ENCODE measurements at regions not wholly inside any gene's neighbourhood (a gene's known extent, or its start where the extent isn't known, plus 50 kb on each side); places are given as distances from the start of the nearest gene placed in this dataset.
A peak's percentile ranks its signal among the peaks of the same experiment; 100 is the strongest.

- DNase-seq (ENCODE audit: low read depth, low spot score) = no peak
- no peak overlapping the region for H3K27ac ChIP-seq
These were observed 265.9 kb downstream of the EMP1 start for GRCh38 chr12:13462450-13462849.

DNA sequence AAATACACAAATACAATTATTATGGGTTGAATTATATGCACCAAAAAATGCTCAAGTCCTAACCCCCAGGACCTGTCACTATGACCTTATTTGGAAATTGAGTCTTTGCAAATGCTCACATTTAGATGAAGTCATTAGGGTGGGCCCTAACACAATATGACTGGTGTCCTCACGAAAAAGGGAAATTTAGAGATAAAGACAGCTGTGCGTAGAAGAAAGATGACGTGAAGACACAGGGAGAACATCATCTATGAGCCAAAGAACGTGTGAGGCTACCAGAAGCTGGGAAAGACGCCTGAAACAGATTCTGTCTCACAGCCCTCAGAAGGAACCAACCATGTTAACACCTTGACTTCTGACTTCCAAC, 259.2 kb downstream of the EMP1 start:
- no peak for DNase-seq (ENCODE audit: low read depth, low spot score)
- no peak overlapping the region for H3K27ac ChIP-seq

DNA sequence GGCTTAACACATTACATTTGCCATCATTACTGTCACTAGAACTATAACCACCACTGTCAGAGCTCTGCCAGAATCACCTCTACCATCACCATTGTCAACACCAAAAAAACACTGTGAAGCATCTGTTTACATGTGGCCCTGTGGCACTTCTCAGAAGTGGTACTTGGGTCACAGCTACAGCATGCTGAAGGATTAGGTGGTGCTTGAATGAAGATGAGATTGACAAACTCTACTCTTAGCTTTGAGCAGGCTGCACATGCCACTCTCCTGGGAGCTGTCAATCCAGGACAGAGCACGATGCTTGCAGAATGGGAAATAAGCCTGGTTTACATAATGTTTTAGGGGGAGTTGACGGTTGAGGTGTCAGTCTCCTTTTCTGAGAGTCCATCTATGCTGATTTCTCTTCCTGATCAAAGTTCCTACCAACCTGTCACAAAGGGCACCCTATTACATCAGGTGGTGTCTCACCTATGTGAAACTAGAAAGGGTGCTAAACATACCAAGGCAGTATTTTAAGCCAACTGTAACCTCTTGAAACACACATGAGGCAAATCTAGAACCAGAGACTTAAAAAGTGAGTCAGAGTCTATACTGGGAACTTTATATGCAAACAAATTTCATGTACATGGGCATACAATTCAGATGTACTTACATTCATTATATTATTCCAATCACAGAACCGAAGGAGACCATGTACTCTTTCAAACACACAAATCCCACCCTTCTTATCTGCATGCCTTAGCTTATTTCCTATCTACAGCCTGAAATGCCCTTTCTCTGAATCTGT, 258.7 kb downstream of the EMP1 start:
- DNase-seq (ENCODE audit: low read depth, low spot score) = no peak
- H3K27ac ChIP-seq = no peak overlapping the region

GRCh38 chr12:13452955-13453570, 256.5 kb downstream of the EMP1 start:
- no peak for DNase-seq (ENCODE audit: low read depth, low spot score)
- no peak overlapping the region for H3K27ac ChIP-seq

- H3K27ac ChIP-seq = no peak overlapping the region
These were observed 255.2 kb downstream of the EMP1 start for GRCh38 chr12:13451776-13452175.

GRCh38 chr12:13450231-13451080, 253.9 kb downstream of the EMP1 start:
- no peak overlapping the region for H3K27ac ChIP-seq
- no peak for DNase-seq (ENCODE audit: low read depth, low spot score)

More at GRCh38 chr12:13451776-13452175, 255.2 kb downstream of the EMP1 start:
- DNase-seq (ENCODE audit: low read depth, low spot score) = no peak

DNA sequence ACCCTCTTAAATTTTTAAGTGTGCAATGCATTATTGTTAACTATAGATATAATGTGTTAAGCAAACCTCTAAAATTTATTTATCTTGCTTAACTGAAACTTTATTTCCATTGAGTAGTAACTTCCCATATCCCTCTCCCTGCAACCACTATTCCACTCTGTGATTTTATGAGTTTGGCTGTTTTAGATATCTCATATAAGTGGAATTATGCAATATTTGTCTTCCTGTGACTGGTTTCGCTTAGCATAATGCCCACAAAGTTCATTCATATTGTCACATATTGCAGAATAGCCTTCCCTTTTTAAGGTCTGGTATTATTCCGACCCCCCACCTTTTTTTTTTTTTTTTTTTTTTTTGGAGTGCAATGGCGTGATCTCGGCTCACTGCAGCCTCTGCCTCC, 247.6 kb downstream of the EMP1 start:
- H3K27ac ChIP-seq = no peak overlapping the region
- DNase-seq (ENCODE audit: low read depth, low spot score) = no peak

DNA sequence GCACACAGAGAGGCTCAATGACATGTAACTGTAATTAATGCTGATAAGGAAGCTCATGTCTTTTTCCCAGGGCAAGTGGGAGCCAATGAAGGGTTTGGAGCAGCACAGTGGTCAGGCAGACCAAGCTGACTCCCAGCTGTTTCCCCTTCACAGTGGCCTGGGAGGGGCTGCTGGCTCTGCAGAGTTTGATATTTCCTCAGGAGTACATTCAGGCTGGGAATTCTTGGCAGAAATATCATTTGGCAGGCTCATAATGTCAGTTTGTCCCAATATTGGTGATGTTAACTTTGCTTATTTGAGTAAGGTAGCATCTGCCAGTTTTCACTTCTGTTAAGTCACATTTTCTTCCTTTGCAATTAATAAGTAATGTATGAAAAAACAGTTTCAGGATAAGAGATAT, 247.0 kb downstream of the EMP1 start:
- no peak overlapping the region for H3K27ac ChIP-seq
- no peak for DNase-seq (ENCODE audit: low read depth, low spot score)

DNA sequence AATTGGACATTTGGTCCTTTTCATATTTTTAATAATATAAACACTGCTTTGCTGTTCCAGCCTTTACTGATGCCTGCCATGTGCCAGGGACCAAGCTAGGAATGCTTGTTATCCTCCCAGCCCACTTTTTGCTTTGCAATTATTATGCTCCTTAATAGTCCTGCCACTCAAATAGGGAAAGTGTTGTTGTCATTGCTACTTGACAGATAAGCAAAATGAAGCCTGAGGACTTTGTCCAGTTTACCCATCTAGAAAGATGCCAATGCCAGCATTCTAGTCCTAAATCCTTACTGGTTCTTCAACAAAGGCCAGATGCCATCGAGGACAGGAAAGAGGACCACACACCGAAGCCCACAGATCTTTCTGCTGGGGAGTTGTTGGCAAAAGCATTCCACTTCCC, 246.5 kb downstream of the EMP1 start:
- DNase-seq (ENCODE audit: low read depth, low spot score) = no peak
- no peak overlapping the region for H3K27ac ChIP-seq

DNA sequence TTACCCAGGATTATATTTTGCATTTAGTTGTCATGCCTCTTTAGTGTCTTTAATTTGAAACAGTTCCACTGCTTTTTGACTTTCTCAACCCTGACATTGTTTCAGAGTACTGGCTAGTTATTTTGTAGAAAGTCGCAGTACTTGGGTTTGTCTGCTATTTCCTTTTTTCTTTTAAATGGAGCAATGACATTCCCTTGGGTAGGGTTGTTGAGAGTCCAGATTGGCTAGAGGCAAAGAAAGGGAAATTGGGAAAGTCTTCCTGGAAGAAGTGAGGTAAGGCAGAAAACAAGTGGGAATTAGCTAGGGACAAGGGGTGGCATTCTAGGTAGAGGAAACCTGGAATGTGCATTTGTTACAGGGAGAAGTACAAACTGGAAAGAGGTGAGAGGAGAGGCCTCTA, 245.9 kb downstream of the EMP1 start:
- no peak overlapping the region for H3K27ac ChIP-seq
- no peak for DNase-seq (ENCODE audit: low read depth, low spot score)

- no peak overlapping the region for H3K27ac ChIP-seq
- no peak for DNase-seq (ENCODE audit: low read depth, low spot score)
These were observed 244.3 kb downstream of the EMP1 start for GRCh38 chr12:13440844-13441243.

GRCh38 chr12:13437541-13437940, 241.0 kb downstream of the EMP1 start:
- H3K27ac ChIP-seq = no peak overlapping the region
- DNase-seq (ENCODE audit: low read depth, low spot score) = no peak

DNA sequence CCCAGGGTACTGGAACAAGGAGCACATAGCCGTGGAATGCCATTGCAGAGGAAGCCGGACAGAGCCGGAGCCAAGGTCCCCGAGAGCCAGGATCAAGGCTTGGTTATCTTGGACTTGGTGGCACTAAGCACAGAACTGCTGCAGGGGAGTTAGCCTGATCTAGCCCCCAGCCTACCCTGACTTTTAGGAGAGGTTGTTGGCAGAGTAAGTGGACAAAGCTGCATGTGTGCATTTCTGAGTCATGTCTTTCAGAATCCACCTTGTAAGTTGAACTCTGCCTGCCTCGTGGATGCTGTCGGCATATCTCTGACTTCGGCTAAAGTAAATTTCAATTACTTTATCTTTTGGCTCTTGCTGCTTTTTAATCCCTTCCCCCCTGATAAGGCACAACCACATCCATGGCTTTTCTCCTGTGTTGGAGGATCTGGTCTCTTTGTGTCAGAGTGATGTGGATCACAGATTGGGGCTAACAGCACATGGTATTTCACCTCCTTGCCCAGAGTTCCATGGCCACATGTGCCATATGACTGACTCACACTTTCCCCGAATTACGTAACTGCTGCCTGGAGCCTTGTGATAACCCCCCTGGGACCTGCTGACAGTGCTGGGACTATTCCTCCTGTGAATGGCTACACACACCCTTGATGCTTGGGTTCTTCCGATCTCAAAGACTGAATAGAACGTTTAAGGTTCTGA, 240.3 kb downstream of the EMP1 start:
- no peak overlapping the region for H3K27ac ChIP-seq
- DNase-seq (ENCODE audit: low read depth, low spot score) = no peak

DNA sequence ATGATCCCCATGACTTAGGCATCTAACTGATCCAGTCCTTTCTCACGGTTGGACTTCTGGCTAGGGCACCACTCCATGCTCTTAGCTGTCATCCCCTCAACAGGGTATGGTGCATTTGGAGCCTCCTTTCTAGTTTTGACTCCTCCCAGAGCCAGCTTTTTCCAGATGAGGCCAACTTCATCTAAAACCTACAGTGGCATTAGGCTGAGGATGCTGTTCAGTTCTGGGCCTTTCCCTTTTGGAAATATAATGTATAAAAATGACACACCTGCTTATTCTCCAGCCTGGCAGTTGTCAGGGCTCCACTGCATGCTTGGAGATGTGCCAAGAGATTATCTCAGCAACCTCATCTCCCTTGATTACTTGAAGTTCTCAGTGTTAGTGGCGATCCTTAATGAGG, 239.7 kb downstream of the EMP1 start:
- no peak for DNase-seq (ENCODE audit: low read depth, low spot score)
- no peak overlapping the region for H3K27ac ChIP-seq

GRCh38 chr12:13435235-13435933, 238.9 kb downstream of the EMP1 start:
- DNase-seq (ENCODE audit: low read depth, low spot score) = no peak
- no peak overlapping the region for H3K27ac ChIP-seq

DNA sequence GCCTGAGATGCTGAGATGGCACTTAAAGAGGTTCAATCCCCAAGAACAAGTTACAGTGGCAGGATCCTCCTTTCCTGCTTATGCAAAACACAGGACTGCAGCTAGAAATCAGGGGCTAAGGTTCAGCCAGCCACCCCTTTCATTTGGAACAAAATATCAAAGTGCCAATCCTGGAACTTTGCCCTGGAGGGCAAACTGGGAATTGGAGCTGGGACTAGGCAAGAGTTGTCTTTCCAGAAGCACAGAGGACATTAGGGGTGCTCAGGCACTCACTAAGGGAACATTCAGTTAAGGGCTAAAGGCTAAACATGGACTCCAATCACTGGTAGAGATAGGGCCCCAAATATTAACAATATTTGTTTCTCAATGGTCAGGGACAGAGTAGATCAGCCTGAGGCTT, 237.2 kb downstream of the EMP1 start:
- no peak for DNase-seq (ENCODE audit: low read depth, low spot score)
- no peak overlapping the region for H3K27ac ChIP-seq

DNA sequence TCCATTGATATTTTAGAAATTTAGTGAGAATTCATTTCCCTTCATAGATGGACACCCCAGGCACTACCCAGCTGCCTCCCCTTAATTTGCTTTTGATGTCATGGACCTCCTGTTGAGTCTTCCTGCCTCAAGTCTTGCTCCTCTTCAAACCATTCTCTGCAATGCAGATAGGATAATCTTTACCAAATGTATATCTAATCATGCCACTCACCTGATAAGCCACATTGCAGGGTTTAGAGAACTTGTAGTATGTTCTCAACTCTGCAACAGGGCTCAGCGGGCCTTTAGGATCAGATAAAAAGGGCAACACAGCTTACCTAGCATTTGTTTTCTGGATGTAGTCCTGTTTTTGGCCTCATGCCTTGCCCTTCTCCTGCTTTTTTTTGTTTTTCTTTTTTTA, 234.5 kb downstream of the EMP1 start:
- no peak for DNase-seq (ENCODE audit: low read depth, low spot score)
- no peak overlapping the region for H3K27ac ChIP-seq

DNA sequence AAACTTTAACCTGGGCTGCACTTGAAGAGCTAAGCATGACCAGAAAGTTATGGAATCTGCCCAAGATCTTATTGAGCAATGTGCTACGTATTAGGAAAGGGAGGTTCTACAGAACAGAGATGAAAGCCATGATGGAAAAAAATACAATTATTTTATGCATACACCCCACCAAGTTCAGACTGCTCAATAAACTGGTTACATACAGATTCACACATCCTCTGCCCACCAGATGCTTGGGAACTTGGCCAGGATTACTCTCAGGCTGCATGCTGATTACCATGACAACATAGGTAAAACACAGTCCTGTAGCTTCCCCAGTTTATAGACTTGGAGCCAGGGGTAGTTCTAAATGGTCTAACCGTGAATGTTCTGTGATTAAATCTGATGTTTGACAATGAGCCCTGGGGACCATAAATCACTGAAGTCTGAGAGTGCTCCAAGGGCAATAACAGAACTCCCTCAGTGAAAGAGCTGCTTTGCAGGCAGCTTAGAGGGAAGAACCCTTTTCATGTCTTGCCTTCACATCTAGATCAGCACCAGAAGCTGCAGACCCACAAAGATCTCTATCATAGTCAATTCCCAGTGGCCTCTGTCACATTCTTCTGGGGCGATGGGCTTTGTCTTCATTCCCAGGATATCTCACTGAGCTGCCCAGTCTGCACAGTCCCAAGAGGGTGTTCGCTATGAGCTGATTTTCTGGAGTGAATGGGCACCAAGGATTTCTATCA, 232.2 kb downstream of the EMP1 start:
- no peak for DNase-seq (ENCODE audit: low read depth, low spot score)
- no peak overlapping the region for H3K27ac ChIP-seq

- H3K27ac ChIP-seq = peak overlapping the region; percentile 68
- peak; percentile 67 for DNase-seq (ENCODE audit: low read depth, low spot score)
These were observed 229.2 kb downstream of the EMP1 start for GRCh38 chr12:13425766-13426165.

All from epithelial cell of prostate (primary cell).